ENCODE measurements at regions not wholly inside any gene's neighbourhood (a gene's known extent, or its start where the extent isn't known, plus 50 kb on each side); places are given as distances from the start of the nearest gene placed in this dataset.

- FAIRE-seq, result no peak
These were observed 176.2 kb upstream of the NOVA1 start for GRCh38 chr14:26773906-26774593.

- no peak for FAIRE-seq
These were observed 178.1 kb upstream of the NOVA1 start for GRCh38 chr14:26775765-26776563.

GRCh38 chr14:26791117-26791806 is 193.4 kb upstream of the NOVA1 start:
- no peak for FAIRE-seq

- FAIRE-seq, result no peak
These were observed 196.9 kb upstream of the NOVA1 start for GRCh38 chr14:26794731-26795130.

DNA sequence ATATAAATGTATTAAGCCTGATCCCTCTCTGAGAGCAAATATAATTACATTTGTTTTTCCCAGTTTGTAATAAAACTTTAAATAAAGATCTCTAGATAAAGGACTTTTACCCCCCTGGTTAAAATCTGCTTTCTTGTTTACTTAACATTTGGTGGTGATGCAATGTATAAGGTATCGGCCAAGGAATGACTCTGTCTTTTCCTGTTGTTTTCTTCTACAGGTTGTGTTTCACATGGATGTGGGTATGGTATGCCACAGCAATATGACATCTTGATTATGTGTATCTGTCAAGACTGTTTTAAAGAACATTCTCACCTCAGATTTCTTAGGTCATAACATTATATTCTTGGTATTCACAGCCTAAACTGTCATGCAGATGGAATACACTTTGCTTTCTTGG is 210.6 kb upstream of the NOVA1 start:
- no peak for FAIRE-seq

DNA sequence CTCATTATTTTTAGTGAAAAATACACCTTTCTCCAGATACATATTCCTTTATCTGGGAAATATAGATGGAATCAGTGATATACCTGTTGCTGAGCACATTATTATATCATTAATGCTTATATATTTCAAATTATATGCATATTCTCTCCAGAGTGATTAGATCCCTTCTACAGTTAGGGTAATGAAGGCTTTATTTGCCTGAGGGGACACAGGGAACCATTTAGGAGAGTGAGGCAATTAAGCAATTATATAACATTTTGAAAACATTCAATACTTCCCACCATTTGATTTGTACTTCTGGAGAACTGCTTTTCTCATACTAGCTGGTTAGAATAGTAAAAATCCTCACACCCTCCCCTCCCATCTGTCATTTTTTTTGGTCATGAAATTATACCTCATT is 212.8 kb upstream of the NOVA1 start:
- FAIRE-seq, result no peak

DNA sequence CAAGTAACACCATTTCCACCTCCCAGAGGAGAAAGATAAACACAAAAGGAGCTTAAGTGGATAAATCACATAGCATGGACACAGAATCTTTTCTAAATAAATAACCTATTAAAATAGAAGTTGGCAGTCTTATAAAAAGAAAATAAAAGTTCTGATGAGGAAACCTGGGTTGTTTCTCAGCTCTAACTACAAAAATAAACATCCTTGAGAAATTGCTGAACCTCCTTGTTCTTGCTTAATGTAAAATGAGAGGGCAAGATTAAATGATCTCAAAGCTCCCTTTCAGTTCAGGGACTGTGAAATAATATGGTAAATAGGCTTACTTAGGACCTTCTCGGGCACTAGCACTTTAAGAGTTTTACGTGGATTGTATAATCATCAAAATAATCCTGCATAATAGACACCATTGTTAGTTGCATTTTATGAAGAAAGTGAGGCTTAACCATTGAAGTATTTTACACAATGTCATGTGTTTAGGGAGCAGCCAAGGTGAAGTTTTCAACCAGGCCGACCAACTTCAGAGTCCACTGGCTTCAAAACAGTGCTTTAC is 214.0 kb upstream of the NOVA1 start:
- no peak for FAIRE-seq

DNA sequence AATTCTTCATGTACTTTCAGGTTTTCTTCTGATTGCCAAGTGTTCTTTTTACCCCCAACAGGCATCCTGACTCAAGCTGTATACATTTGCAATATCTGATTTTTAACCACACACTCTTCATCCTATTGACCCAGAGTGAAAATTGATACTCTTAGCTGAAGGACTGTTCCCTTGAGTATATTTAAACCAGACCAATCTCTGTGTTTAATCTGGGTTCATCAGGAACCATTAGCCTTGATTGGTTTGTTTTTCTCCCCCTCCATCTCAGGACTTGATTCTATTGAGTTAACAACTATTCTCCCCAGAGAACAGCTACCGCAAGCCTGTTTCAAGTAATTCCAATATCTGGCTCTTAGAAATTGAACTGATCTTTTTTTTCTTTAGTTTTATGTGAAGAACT is 222.3 kb upstream of the NOVA1 start:
- no peak for FAIRE-seq

DNA sequence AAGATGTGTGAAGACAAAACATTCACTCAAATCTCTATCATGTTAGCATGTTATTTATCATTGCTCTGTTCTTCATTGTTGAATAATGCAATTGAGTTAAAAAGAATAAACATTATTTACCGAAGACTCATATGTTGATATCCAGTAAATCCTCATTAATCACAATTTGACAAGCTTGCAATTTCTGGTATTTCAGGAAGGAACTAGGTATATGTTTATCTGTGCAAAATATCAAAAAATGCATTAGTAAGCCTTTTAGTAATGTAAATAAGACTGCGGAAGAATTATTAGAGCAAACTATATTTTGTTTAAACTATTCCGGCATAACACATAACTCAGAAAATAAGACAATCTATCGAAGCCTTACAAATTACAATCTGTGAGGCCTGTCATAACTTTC is 222.7 kb upstream of the NOVA1 start:
- FAIRE-seq, result no peak

DNA sequence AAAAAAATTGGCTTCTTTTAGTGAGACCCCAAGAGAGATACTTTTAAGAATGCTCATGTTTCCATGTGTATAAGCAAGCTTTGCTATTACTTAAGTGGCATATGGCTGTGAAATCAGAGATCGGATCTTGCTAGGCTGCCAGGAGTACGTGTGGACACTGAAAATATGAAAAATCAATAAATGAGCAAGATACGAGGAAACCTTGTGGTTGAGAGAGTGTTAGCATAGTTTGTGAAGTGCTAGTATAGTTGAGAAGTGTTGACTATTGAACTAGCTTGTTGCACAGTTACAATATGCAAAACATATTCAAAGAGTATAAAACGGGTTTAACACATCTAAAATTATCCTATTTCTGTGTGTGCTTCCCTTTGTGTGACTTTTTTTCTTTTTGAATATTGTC is 230.9 kb upstream of the NOVA1 start:
- FAIRE-seq, result no peak

DNA sequence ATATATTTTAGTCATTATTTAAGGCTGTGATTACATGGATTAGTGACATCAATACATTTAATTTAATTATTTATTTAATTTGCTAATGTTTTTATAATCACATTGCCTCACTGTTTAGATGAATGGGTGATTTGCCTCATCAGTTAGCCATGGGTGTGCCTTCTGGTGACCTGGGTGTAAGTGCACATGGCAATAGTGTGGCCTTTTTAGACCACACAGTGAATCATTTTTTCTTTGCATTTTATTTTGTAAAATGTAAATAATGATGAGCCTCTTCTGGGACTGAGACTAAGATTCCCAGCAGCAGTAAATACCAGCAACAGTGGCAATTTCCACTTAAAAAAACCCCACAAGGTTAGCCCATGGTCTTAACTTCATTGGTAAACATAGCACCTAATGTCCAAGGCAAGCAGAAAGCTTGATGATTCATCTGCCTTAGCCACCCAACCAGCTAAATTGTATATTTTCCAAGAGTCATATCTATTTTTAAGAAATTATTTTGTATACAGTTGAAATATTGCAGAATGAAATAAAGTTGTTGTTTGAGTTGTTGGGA is 235.9 kb upstream of the NOVA1 start:
- no peak for FAIRE-seq

- no peak for FAIRE-seq
These were observed 238.2 kb upstream of the NOVA1 start for GRCh38 chr14:26835979-26836570.

GRCh38 chr14:26839481-26839880 is 241.6 kb upstream of the NOVA1 start:
- no peak for FAIRE-seq

DNA sequence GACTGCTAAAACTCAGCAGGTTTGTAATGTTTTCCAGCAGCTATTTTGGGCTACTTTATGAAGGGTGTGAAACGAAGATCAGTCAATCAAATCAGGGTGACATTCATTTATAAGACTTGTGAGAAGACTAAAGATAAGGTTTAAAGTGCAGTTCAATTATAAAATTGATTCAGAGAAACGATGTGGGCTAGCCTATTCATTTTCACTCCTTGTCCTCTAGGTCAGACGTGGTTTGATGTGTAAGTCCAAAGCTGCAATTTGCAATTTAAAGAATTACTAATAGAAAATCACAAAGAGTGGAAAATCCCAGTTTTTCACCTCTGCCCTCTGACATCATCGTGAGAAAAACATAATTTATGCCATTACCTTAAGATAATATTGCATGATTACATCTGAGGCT is 243.5 kb upstream of the NOVA1 start:
- FAIRE-seq, result no peak

- no peak for FAIRE-seq
These were observed 244.3 kb upstream of the NOVA1 start for GRCh38 chr14:26841920-26842741.

DNA sequence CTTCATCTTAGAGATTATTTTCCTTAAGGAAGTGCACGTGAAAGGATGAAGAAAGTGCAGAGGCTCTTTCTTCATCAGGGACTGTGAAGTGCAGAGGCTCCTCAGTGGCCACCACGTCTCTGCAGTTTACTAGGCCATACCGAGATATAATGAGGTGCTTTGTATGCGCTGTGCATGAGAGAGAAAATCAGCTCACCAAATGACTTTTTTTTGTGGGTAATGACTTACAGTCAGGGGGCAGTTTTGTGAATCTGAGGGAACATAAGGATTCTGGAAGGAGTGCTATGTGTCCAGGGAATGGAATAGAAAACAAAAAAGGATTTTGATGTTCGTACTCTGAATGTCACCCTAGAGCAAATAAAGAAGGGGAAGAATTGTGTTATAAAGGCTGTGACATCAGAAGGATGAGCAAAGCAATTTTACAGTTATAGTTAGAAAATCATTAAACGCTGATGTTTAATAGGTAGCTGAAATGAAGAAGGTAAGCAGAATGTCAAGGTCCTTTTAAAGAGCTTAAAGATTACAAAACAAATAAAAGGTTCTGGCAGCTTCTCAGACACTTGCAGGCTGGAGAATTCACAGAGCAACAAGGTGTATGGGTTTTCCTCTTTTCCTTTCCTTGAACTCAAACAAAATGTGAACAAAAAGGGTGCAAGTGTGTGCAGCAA is 247.5 kb upstream of the NOVA1 start:
- FAIRE-seq, result no peak

- no peak for FAIRE-seq
These were observed 248.6 kb upstream of the NOVA1 start for GRCh38 chr14:26846388-26846787.

GRCh38 chr14:26849514-26849913 is 251.7 kb upstream of the NOVA1 start:
- FAIRE-seq, result no peak

- FAIRE-seq, result no peak
These were observed 254.0 kb upstream of the NOVA1 start for GRCh38 chr14:26851793-26852192.

DNA sequence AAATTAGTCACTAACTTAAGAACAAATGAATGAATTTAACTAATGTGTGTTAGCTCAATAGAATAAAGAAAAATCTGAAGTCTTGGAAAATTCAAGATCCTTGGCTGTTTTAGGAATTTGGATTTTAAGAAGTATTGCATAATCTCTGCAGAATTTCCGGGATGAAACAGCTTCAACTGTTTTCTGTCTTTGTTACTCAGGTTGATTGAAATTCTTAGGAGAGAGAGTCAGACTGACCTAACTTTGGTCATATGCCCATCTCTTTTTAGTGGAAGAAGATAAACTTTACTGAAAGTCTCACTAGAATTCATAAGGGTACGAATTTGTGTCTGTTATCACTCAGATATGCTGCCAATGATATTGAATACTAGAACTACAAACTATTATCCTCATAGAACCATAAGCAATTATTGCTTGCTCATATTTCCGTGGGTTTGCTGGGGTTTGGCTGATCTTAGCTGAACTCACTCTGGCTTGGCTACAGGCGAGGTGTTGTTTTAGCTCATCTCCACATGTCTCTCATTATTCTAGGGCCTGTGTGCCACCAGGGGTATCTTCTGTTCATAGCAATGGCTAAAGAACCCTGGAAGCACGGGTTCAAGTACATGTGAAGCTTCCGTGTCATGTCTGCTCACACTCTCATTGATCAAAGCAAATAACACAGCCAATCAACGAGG is 257.4 kb upstream of the NOVA1 start:
- FAIRE-seq, result no peak

All from A204.1 (cell line).